RWPE1 (cell line): ENCODE measurements at regions not wholly inside any gene's neighbourhood (a gene's known extent, or its start where the extent isn't known, plus 50 kb on each side); places are given as distances from the start of the nearest gene placed in this dataset.

Experiments
- CTCF ChIA-PET: fragments of 350-600 bp; sonication (Branson Sonifier 250); formaldehyde crosslinking; extraction: SDS; loops from one replicate; lab custom pipeline; 2021; lab: Yijun Ruan, JAX
- POLR2A ChIA-PET: fragments of 400-600 bp; formaldehyde crosslinking; extraction: SDS; loops from one replicate; lab custom pipeline; 2020; ENCODE audit warnings: antibody characterized with exemption; ENCODE audit not compliant: low non-redundant PET; lab: Yijun Ruan, JAX
- DNase-seq: peaks from one replicate; pipeline ENCODE4 v3.0.0; 2012; ENCODE audit warnings: low spot score
- H3K27ac ChIP-seq: fragments of 450-650 bp; 2 replicates; pipeline ENCODE4 v1.5.1; 2017
- CTCF ChIP-seq: fragments of 450-650 bp; conservative IDR thresholded peaks from 2 replicates; pipeline ENCODE4 v1.5.1; 2017; ENCODE audit warnings: low read depth, mild to moderate bottlenecking

- TF ChIP-seq CTCF: no peak
- ChIA-PET POLR2A (no interaction called here), CTCF (interaction anchor here (0.6 kb wide), 1 partner anchor 288 kb away, joined by 5 read pairs; no protein-coding TSS in a partner anchor)
- no peak for DNase-seq
- no peak overlapping the region for H3K27ac ChIP-seq
Measured at GRCh38 chr6:4463236-4463635, 313.0 kb upstream of the CDYL start.

GRCh38 chr6:4460586-4461475 lies 315.4 kb upstream of the CDYL start:
- ChIA-PET POLR2A (no interaction called here), CTCF (no interaction called here)
- no peak for TF ChIP-seq CTCF
- DNase-seq: peak; percentile 7
- H3K27ac ChIP-seq: peak overlapping the region; percentile 85

- peak overlapping the region; percentile 85 for H3K27ac ChIP-seq
- no peak for DNase-seq
- TF ChIP-seq CTCF: no peak
- ChIA-PET CTCF (no interaction called here), POLR2A (no interaction called here)
Measured at GRCh38 chr6:4459996-4460395, 316.2 kb upstream of the CDYL start.

- CTCF ChIA-PET: no interaction called here
- DNase-seq: peak; percentile 89
- peak overlapping the region; percentile 85 for H3K27ac ChIP-seq
- POLR2A ChIA-PET: no interaction called here
- TF ChIP-seq CTCF: no peak
Measured at GRCh38 chr6:4459032-4459431, 317.2 kb upstream of the CDYL start.

GRCh38 chr6:4451718-4452117 lies 316.3 kb upstream of the ECI2 start:
- ChIA-PET CTCF (no interaction called here), POLR2A (no interaction called here)
- H3K27ac ChIP-seq: no peak overlapping the region
- TF ChIP-seq CTCF: no peak
- no peak for DNase-seq

GRCh38 chr6:4451081-4451480 lies 315.7 kb upstream of the ECI2 start:
- DNase-seq: no peak
- no peak overlapping the region for H3K27ac ChIP-seq
- ChIA-PET CTCF (no interaction called here), POLR2A (no interaction called here)
- TF ChIP-seq CTCF: no peak
